ENCODE measurements at regions not wholly inside any gene's neighbourhood (a gene's known extent, or its start where the extent isn't known, plus 50 kb on each side); places are given as distances from the start of the nearest gene placed in this dataset.

GRCh38 chr10:55263327-55263726, 462.3 kb upstream of the PCDH15 start:
- FAIRE-seq = no peak
- DNase-seq (ENCODE audit: insufficient read length, low spot score) = no peak

DNA sequence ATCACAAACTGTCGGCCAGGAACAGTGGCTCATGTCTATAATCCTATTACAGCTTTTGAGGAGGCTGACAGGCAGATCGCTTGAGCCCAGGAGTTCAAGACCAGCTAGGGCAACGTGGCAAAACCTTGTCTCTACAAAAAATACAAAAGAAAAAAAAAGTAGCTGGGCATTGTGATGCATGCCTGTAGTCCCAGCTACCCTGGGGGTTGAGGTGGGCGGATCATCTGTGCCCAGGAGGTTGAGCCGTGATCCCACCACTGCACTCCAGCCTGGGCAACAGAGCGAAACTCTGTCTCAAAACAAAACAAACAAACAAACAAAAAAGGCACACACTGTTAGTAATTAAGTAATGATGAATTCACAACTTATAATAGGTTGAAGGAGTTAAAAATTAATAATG, 441.5 kb upstream of the PCDH15 start:
- no peak for DNase-seq (ENCODE audit: insufficient read length, low spot score)
- FAIRE-seq = no peak
- no peak for TF ChIP-seq POLR2A (IDR thresholded peaks at IDR 0.05; ENCODE audit: low read depth, low read length)

More at GRCh38 chr10:55263327-55263726, 462.3 kb upstream of the PCDH15 start:
- TF ChIP-seq POLR2A (IDR thresholded peaks at IDR 0.05; ENCODE audit: low read depth, low read length) = no peak

DNA sequence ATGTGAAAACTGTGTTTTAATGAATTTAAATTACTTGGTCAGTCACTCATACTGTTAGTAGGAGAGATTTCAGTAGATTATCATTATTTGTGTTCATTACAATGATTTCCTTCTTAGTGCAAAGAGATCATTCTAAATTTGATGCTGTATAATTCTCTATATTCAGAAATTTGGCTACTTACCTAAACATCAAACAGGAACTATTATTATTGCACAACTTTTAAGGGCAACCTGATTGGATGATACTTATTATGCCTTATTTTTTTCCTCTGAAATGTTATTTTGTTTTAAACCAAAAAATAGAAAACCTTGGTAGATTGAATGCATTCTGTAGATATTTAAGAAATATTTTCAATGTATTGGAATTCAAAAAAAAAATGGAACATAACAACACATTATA, 436.4 kb upstream of the PCDH15 start:
- TF ChIP-seq POLR2A (IDR thresholded peaks at IDR 0.05; ENCODE audit: low read depth, low read length) = no peak
- DNase-seq (ENCODE audit: insufficient read length, low spot score) (no peak), FAIRE-seq (no peak)

- no peak for TF ChIP-seq POLR2A (IDR thresholded peaks at IDR 0.05; ENCODE audit: low read depth, low read length)
- FAIRE-seq = no peak
- no peak for DNase-seq (ENCODE audit: insufficient read length, low spot score)
These were observed 432.5 kb upstream of the PCDH15 start for GRCh38 chr10:55233505-55233904.

GRCh38 chr10:55233090-55233489, 432.1 kb upstream of the PCDH15 start:
- FAIRE-seq (no peak), DNase-seq (ENCODE audit: insufficient read length, low spot score) (no peak)
- TF ChIP-seq POLR2A (IDR thresholded peaks at IDR 0.05; ENCODE audit: low read depth, low read length) = no peak

- DNase-seq (ENCODE audit: insufficient read length, low spot score) (no peak), FAIRE-seq (peak; percentile 41)
- no peak for TF ChIP-seq POLR2A (IDR thresholded peaks at IDR 0.05; ENCODE audit: low read depth, low read length)
These were observed 431.5 kb upstream of the PCDH15 start for GRCh38 chr10:55232553-55232952.

DNA sequence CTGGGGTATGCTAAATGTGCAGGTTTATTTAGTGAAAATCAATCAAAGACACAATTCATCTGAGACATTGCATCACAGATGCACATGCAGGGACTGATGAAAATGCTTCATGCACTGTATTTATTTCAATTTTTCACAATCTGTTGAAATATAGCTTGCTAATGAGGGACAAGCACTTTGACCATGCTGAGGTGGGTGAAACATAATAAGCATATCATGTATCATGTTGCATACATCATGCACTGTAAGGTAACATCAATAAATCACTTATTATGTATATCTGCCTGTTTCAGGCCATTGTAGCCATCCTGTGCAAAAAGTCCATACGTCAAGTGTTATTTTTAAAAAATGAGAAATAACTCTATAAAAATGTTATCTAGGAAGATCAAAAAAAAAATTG, 426.9 kb upstream of the PCDH15 start:
- no peak for DNase-seq (ENCODE audit: insufficient read length, low spot score)
- FAIRE-seq = no peak
- TF ChIP-seq POLR2A (IDR thresholded peaks at IDR 0.05; ENCODE audit: low read depth, low read length) = no peak

- no peak for TF ChIP-seq POLR2A (IDR thresholded peaks at IDR 0.05; ENCODE audit: low read depth, low read length)
- FAIRE-seq = no peak
- no peak for DNase-seq (ENCODE audit: insufficient read length, low spot score)
These were observed 423.2 kb upstream of the PCDH15 start for GRCh38 chr10:55224007-55224781.

- DNase-seq (ENCODE audit: insufficient read length, low spot score) = no peak
- FAIRE-seq = no peak
- TF ChIP-seq POLR2A (IDR thresholded peaks at IDR 0.05; ENCODE audit: low read depth, low read length) = no peak
These were observed 422.3 kb upstream of the PCDH15 start for GRCh38 chr10:55223352-55223751.

DNA sequence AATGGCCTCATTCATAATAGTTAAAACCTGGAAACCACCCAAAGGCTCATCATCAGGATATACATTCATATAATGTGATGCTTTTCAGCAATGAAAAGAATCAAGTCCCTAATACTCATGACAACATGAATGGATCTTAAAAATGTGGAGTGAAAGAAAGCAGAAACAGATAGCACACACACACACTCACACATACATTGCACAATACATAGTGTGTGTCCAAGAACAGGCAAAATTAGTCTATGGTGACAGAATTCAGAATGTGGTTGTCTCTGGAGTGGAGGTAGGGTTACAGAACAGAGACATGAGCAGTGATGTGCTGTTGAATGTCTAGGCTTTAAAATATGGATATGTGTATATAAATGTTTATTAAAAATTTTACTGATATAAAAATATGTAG, 419.9 kb upstream of the PCDH15 start:
- DNase-seq (ENCODE audit: insufficient read length, low spot score) (no peak), FAIRE-seq (no peak)

GRCh38 chr10:55215699-55216098, 414.7 kb upstream of the PCDH15 start:
- no peak for TF ChIP-seq POLR2A (IDR thresholded peaks at IDR 0.05; ENCODE audit: low read depth, low read length)
- DNase-seq (ENCODE audit: insufficient read length, low spot score) (no peak), FAIRE-seq (no peak)

More for the DNA sequence above, 419.9 kb upstream of the PCDH15 start:
- TF ChIP-seq POLR2A (IDR thresholded peaks at IDR 0.05; ENCODE audit: low read depth, low read length) = no peak

DNA sequence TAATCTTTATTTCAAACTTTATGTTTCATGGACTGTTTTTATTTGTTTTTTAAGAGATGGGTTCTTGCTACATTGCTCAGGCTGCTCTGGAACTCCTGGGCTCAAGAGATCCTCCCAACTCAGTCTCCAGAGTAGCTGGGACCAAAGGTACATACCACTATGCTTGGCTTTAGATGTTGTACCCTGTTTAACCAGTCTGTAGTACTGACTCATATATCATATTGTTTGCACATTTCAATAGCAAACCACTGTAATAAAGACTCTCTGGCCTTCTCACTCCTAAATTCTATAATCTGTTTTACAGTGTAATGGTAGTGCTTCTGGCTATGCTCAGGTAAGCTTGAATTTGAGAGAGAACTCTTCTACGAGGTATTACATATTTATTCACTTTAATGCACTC, 413.6 kb upstream of the PCDH15 start:
- no peak for TF ChIP-seq POLR2A (IDR thresholded peaks at IDR 0.05; ENCODE audit: low read depth, low read length)
- no peak for FAIRE-seq
- DNase-seq (ENCODE audit: insufficient read length, low spot score) = no peak

GRCh38 chr10:55212051-55212450, 411.0 kb upstream of the PCDH15 start:
- DNase-seq (ENCODE audit: insufficient read length, low spot score) (no peak), FAIRE-seq (no peak)
- no peak for TF ChIP-seq POLR2A (IDR thresholded peaks at IDR 0.05; ENCODE audit: low read depth, low read length)

- no peak for FAIRE-seq
These were observed 402.8 kb upstream of the PCDH15 start for GRCh38 chr10:55203874-55204273.

GRCh38 chr10:55203319-55203718, 402.3 kb upstream of the PCDH15 start:
- DNase-seq (ENCODE audit: insufficient read length, low spot score) = no peak
- no peak for FAIRE-seq
- TF ChIP-seq POLR2A (IDR thresholded peaks at IDR 0.05; ENCODE audit: low read depth, low read length) = no peak

More at GRCh38 chr10:55203874-55204273, 402.8 kb upstream of the PCDH15 start:
- no peak for TF ChIP-seq POLR2A (IDR thresholded peaks at IDR 0.05; ENCODE audit: low read depth, low read length)
- DNase-seq (ENCODE audit: insufficient read length, low spot score) = no peak

Data from H54 (cell line).